ENCODE measurements at regions not wholly inside any gene's neighbourhood (a gene's known extent, or its start where the extent isn't known, plus 50 kb on each side); places are given as distances from the start of the nearest gene placed in this dataset.

- DNase-seq (ENCODE audit: low read depth), result no peak
These were observed 270.0 kb upstream of the TLE4 start for GRCh38 chr9:79301551-79302391.

DNA sequence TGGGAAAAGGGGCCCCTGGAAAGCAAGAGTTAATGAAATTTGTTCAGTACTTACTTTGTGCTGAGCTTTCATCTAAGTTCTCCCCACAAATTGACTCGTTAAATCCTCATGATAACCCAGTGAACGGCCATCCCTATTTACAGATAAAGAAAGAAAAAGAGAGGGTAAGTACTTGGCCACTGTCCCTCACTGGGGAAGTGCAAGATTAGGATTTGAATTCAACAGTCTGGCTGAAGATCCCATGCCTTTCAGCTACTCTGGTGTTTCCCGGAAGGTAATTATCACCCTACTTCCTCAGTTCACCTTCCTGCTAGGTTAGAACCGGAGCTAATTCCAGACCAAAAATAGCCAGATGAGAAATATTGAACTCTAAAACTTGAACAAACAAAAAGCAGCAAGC, 269.2 kb upstream of the TLE4 start:
- DNase-seq (ENCODE audit: low read depth), result no peak

DNA sequence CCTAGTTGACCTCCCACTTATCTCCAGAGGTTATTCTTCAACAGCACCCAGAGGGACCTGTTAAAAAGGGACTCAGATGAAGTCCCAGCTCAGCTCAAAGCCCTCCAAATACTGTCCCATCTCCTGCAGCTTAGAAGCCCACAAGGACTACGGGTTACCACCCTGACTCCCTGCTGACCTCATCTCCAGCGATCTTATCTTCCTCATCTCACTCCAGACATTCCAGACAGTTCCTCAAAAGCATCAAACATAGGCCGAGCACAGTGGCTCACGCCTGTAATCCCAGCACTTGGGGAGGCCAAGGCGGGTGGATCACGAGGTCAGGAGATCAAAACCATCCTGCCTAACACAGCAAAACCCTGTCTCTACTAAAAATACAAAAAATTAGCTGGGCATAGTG, 263.8 kb upstream of the TLE4 start:
- DNase-seq (ENCODE audit: low read depth), result peak; percentile 3

DNA sequence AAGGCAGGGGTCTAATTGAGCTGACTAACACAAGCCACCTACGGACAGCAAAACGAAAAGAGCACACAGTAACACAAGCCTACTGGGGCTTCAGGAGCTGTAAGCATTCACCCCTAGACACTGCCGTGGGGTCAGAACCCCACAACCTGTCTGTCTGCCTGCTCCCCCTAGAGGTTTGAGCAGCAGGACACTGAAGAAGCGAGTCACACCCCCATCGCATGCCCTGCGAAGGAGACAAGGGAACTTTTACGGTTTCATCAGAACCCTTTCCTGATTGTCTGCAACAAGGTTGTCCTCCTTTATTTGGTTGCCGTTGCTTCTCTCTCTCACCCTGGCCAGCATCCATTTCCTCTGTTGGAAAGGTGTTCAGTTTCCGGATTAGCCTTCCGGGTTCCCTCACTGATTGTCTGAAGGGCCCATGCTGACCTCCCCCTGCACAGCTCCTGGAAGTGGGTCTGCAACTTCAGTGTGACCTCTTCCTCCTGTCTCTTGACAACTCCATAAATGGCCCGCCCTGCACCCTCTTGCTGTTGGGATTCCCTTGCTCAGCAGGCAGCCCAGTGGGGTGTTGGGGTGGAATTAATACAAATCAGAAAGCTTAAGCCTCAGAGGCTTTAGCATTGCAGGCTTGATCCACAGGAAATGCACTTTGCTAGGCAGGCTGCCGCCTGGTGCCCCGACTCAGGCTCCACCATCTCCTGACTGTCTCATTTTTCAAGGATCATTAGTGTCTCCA, 258.9 kb upstream of the TLE4 start:
- DNase-seq (ENCODE audit: low read depth), result no peak

DNA sequence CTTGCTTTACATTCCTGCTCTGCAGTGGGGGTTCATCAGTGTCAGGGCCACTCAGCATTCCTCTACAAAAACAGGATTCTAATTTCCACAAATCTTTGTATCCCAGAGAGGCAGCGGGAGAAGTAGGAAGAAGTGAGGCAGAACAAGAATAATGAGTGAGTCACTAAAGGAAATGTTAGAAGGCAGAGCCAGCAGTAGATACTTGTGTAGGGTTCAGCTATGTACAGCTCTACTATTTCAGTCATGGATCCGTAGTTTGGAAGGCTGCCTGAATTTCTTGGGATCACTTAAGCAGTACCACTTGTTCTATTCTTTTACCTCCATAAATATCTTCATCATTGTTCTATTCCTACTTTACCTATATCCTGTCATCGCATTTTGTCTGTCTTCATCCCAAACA, 246.3 kb upstream of the TLE4 start:
- peak; percentile 36 for DNase-seq (ENCODE audit: low read depth)

DNA sequence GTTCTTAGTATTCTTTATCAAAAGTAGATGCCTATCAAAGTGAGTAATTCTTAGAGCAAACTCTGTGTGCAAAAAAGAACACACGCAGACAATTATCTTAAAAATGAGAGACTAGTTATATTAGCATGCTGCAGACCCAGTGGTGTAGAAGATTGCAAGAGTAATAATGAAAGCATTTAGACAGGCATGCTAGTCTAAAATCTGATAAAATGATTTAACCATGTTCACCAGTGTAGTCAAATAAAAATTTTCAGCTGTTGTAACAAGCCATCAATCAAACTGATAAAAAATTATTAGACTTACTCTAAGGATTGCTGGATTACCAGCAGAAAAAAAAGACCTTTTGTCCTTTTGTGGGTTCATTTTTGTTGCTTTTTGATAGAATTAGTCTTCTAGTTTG, 241.9 kb upstream of the TLE4 start:
- no peak for DNase-seq (ENCODE audit: low read depth)

- DNase-seq (ENCODE audit: low read depth), result no peak
These were observed 237.8 kb upstream of the TLE4 start for GRCh38 chr9:79334001-79334400.

DNA sequence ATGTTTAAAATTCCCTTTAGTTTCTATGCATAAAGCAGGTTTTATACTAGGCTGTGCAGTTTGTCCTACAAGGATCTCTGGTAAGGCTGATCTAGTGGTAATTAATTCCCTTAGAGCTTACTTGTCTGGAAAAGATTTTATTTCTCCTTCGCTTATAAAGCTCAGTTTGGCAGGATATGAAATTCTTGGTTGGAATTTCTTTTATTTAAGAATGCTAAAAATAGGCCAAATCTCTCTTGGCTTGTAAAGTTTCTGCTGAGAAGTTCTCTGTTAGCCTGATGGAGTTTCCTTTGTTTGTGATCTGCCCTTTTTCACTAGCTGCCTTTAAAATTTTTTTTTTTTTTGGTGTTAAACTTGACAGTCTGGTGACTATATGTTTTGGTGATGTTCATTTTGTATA, 237.1 kb upstream of the TLE4 start:
- DNase-seq (ENCODE audit: low read depth), result peak; percentile 11

DNA sequence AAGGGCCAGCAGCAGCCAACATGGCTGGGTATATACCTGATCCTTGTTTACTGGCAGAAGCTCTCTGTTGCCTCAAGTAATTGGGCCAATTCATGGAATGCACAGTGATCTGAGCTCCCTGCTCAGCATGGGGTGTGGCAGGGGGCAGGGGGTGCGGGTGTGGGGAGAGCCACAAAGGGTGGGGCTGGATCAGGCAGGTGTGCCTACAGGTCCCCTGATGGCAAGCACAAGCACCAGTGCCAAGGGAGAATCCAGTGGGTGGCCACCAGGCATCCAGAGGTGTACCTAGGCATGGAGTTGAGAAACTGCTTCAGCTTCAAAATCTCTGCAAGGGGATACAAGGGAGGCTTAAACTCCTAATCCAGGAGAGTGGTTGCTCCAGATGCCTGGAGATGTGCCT, 235.8 kb upstream of the TLE4 start:
- DNase-seq (ENCODE audit: low read depth), result no peak

DNA sequence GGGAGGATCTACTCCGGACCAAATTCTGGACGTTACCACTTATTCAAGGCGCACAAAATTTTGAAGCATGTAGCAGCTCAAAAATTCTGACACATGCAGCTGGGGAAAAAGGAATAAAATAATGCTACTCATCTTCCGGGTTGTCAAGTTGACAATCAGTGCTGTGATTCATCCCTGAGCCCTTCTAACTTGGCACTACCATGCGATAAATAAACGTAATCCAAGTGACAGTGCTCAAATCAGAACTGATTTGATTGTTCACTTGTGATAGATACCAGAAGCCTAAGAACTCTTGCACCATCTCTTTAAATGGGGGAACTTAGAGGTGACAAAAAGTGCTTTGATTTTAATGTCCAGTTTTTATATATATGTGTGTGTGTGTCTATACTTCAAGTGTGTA, 230.2 kb upstream of the TLE4 start:
- DNase-seq (ENCODE audit: low read depth), result peak; percentile 35

DNA sequence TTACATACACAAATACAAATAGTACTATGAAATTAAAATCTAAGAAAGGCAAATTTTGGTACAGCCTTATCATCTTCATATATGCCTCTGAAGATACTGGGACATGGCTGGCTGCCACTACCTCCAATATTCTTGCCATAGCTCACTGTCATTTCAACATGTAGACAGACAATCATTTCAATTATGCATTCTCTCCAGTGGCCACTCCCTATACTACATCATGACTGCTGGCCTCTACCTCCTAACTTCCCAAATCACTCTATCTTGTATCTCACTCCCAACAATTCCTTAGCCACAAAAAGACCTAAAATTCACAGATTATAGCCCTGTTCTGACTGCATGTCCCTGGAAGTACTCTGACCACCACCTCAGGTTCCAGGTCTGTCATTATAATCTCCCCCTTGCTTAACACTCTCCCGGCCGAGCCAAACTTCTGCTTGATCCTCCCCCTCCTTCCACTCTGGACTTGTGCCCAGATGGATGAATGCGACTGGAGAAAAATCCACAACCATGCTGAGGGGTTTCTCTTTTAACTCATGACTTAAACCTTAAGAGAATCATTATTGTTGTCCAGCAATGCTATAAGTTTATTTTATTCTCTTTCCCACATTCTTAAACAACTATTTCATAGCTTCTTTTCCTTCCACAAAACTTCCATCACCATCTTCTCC, 225.3 kb upstream of the TLE4 start:
- peak; percentile 46 for DNase-seq (ENCODE audit: low read depth)

- DNase-seq (ENCODE audit: low read depth), result peak; percentile 70
These were observed 219.4 kb upstream of the TLE4 start for GRCh38 chr9:79352322-79352721.

DNA sequence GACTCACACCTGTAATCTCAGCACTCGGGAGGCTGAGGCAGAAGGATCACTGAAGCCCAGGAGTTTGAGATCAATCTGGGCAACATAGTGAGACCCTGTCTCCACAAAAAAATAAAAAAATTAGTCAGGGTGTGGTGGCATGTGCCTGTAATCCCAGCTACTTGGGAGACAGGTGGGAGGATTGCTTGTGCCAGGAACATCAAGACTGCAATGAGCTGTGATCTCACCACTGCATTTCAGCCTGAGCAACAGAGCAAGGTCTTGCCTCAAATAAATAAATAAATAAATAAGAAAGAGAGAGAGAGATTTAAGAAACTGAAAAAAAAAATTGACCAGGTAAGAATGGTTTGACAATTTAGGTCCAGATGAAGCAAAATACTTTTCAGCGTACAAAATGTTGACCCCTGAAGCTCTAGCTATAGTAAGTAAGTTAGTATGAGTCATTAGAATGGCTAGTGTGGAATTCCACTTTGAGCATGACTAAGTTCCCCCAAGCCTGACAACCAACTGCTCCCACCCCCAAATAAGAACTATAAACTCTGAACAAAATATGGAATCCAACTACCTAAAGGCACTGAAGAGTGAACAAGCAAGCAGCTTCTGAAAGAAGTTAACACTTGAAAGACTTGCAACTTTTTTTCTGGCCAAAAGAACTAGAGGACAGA, 217.8 kb upstream of the TLE4 start:
- peak; percentile 90 for DNase-seq (ENCODE audit: low read depth)

DNA sequence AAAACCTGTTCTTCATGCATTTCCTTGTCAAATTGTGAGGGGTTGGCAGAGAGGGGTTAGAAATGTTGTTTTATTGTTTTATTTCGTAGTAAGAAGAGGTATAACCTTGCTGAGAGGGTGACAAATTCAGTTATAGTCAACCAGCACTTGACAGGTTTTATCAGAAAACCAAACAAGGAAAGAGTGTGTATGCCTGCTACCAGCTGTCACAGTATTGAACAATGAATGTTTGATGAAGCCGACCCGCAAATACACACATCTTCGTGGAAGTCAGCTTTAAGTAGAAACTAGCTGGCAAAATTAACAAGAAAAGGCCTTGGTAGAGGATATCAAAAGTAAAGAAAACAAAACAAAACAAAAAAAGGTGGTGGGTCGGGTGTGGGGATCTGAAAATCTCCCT, 214.6 kb upstream of the TLE4 start:
- no peak for DNase-seq (ENCODE audit: low read depth)

- DNase-seq (ENCODE audit: low read depth), result no peak
These were observed 214.1 kb upstream of the TLE4 start for GRCh38 chr9:79357616-79358015.

GRCh38 chr9:79360387-79361347, 211.1 kb upstream of the TLE4 start:
- peak; percentile 65 for DNase-seq (ENCODE audit: low read depth)

DNA sequence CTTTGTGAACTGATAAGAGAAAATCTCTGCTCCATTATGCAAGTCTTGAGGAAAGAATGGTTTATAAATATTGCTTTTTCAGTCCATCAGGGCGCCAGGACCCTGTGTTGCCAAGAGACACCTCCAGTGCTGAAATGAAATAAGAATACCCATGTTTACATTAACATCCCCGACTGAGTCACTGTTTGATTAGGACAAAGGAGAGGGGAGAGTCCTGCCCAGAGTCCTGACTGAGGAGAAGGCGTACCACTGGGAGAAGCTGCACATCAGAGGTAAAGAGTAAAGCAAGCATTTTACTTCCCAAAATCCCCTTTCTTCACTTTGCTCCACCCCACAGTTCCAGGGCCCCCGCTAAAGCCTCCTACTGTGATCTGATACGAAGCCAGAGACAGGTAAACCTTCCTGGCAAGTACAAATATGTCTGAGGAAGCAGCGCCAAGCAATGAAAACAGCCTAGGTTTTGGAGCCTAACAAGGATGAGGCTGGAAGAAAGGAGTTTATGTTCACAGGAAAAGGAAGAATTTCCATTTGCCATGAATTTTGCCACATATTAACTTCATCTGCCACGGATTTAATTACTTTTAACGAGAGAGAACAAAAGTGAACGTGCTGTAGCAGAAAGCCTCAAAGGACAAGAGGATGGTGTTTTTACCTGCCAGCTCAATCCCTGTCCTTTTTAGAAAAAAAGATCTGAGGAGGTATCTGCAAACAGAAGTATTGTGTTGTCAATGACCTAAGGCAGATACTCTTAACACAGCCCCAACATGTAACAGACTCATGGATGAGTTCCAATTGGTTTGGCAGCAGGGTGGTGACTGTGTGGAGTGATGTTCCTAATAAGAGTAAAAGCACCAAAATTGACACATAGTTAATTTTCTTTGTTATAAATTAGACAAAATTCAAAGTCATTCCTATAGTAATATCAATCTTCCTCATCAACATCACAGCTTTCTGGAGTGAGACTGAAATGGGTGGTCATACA, 209.4 kb upstream of the TLE4 start:
- DNase-seq (ENCODE audit: low read depth), result peak; percentile 67

DNA sequence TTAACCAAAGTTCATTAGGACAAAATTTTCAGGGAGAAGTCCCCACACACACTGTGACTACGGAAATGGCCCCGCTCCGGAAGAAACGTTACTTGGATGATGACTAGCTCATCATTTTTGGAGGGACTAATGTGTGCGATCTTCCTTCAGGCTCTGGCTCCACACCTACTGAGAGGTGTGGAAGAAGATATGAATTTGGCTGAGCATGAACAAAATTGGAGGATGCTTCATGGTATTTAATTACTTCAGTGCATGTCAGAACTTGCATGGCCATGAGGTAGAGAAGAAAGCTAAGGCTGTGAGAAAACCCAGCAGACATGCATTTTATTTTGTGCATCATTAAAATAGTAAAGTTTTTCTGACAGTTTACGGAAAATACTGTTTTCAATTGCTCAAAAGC, 202.1 kb upstream of the TLE4 start:
- DNase-seq (ENCODE audit: low read depth), result no peak

- no peak for DNase-seq (ENCODE audit: low read depth)
These were observed 200.5 kb upstream of the TLE4 start for GRCh38 chr9:79371301-79371700.

Measured in M059J (cell line).